Left kidney (tissue), 1 donor: ENCODE measurements at regions not wholly inside any gene's neighbourhood (a gene's known extent, or its start where the extent isn't known, plus 50 kb on each side); places are given as distances from the start of the nearest gene placed in this dataset.

Experiments used
- DNase-seq: peaks from one replicate; pipeline ENCODE4 v3.0.0-alpha.2; 2013

GRCh38 chr6:169887529-169888140, 136.2 kb downstream of the ERMARD start:
- no peak for DNase-seq

GRCh38 chr6:169886631-169887227, 135.3 kb downstream of the ERMARD start:
- DNase-seq = no peak

- DNase-seq = no peak
Observed at GRCh38 chr6:169885831-169886230, 134.4 kb downstream of the ERMARD start.

- DNase-seq = no peak
Observed at GRCh38 chr6:169885131-169885530, 133.7 kb downstream of the ERMARD start.

GRCh38 chr6:169884158-169884557, 132.7 kb downstream of the ERMARD start:
- DNase-seq = no peak

GRCh38 chr6:169883316-169883715, 131.9 kb downstream of the ERMARD start:
- no peak for DNase-seq

- no peak for DNase-seq
Observed at GRCh38 chr6:169881976-169882375, 130.6 kb downstream of the ERMARD start.

GRCh38 chr6:169881398-169881797, 130.0 kb downstream of the ERMARD start:
- no peak for DNase-seq

- DNase-seq = no peak
Observed at GRCh38 chr6:169880516-169880915, 129.1 kb downstream of the ERMARD start.

- no peak for DNase-seq
Observed at GRCh38 chr6:169869301-169869700, 117.9 kb downstream of the ERMARD start.

GRCh38 chr6:169868458-169868857, 117.0 kb downstream of the ERMARD start:
- DNase-seq = no peak

- no peak for DNase-seq
Observed at GRCh38 chr6:169867751-169868191, 116.3 kb downstream of the ERMARD start.

- DNase-seq = no peak
Observed at GRCh38 chr6:169866668-169867521, 115.5 kb downstream of the ERMARD start.

- no peak for DNase-seq
Observed at GRCh38 chr6:169866140-169866534, 114.7 kb downstream of the ERMARD start.

GRCh38 chr6:169865346-169866139, 114.1 kb downstream of the ERMARD start:
- DNase-seq = no peak

- DNase-seq = peak; percentile 31
Observed at GRCh38 chr6:169864148-169865020, 113.0 kb downstream of the ERMARD start.

- DNase-seq = no peak
Observed at GRCh38 chr6:169863710-169864109, 112.3 kb downstream of the ERMARD start.

GRCh38 chr6:169862892-169863525, 111.6 kb downstream of the ERMARD start:
- no peak for DNase-seq

GRCh38 chr6:169862043-169862891, 110.8 kb downstream of the ERMARD start:
- DNase-seq = no peak
